SK-N-MC (cell line): ENCODE measurements at regions not wholly inside any gene's neighbourhood (a gene's known extent, or its start where the extent isn't known, plus 50 kb on each side); places are given as distances from the start of the nearest gene placed in this dataset.
"Not testable (repeated sequence)": the region's sequence is repeated elsewhere in the genome, so short reads cannot be mapped to it uniquely, and the experiment has no call there.

Experiments
- EZH2 ChIP-seq: fragments of 200-600 bp; sonication (generic); IDR thresholded peaks from one replicate; pipeline ENCODE4 v1.6.1; 2017; ENCODE audit warnings: antibody characterized with exemption
- FOXP2 ChIP-seq: optimal IDR thresholded peaks from 2 replicates; pipeline ENCODE3; 2011; ENCODE audit warnings: mild to moderate bottlenecking, moderate library complexity; ENCODE audit not compliant: insufficient read depth; ENCODE audit errors: extremely low read length, control extremely low read depth
- POLR2AphosphoS5 ChIP-seq: IDR thresholded peaks from 2 replicates; pipeline ENCODE4 v1.6.1; 2012; ENCODE audit warnings: mild to moderate bottlenecking, low read depth, low read length, borderline replicate concordance

- TF ChIP-seq POLR2AphosphoS5, EZH2, FOXP2: not testable (repeated sequence)
Observed at GRCh38 chr4:123183754-123184153, 212.8 kb upstream of the SPRY1 start.
